Fibroblast of skin of right quadriceps (primary cell): ENCODE measurements at regions not wholly inside any gene's neighbourhood (a gene's known extent, or its start where the extent isn't known, plus 50 kb on each side); places are given as distances from the start of the nearest gene placed in this dataset.

Experiments used
- DNase-seq: peaks from one replicate; pipeline ENCODE4 v3.0.0-alpha.2; 2013

GRCh38 chr2:16718576-16719484 lies 53.2 kb upstream of the CYRIA start:
- no peak for DNase-seq

- DNase-seq: no peak
Measured at GRCh38 chr2:16717477-16717876, 51.8 kb upstream of the CYRIA start.

- no peak for DNase-seq
Measured at GRCh38 chr2:16716944-16717343, 51.3 kb upstream of the CYRIA start.

GRCh38 chr2:16716024-16716423 lies 50.4 kb upstream of the CYRIA start:
- DNase-seq: no peak
